Activated naive CD4-positive, alpha-beta T cell treated with anti-CD3 and anti-CD28 coated beads, Interleukin-2, amount 50 U/mL, for 24 hours (primary cell): ENCODE measurements at regions not wholly inside any gene's neighbourhood (a gene's known extent, or its start where the extent isn't known, plus 50 kb on each side); places are given as distances from the start of the nearest gene placed in this dataset.

Experiments used
- H3K27ac Mint-ChIP-seq: one replicate; pipeline ENCODE4 v1.8.0; 2021; ENCODE audit warnings: mild to moderate bottlenecking, mixed read lengths
- H3K27me3 Mint-ChIP-seq: one replicate; pipeline ENCODE4 v1.8.0; 2021; ENCODE audit warnings: mixed read lengths
- H3K36me3 Mint-ChIP-seq: one replicate; pipeline ENCODE4 v1.8.0; 2021; ENCODE audit warnings: mixed read lengths
- H3K4me1 Mint-ChIP-seq: one replicate; pipeline ENCODE4 v1.8.0; 2021; ENCODE audit warnings: mixed read lengths
- H3K4me3 Mint-ChIP-seq: one replicate; pipeline ENCODE4 v1.8.0; 2021; ENCODE audit warnings: mild to moderate bottlenecking, mixed read lengths
- H3K9me3 Mint-ChIP-seq: one replicate; pipeline ENCODE4 v1.8.0; 2021; ENCODE audit warnings: mixed read lengths

DNA sequence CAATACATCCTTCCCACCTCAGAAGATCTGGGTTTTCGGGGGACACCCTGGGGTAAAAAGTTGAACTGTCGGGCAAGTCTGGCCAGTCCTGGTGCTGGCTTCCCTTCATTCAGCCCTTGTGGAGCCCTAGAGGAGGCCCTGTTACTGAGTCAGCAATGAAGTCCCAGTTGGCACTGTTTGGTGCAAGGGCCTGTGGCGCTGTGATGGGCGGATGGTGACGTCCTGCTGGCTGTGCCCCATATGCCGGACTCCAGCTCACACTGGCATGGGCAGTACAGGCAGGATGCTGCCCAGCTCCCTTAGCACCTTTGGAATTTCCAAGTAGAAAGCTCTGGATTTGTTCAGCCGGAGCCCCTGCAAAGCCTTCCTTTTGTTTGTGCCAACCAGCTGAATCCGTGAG lies 186.2 kb upstream of the PMEPA1 start:
- no peak overlapping the region for H3K27ac Mint-ChIP-seq
- H3K27me3 Mint-ChIP-seq: no peaks in the 10 kb centered on the region
- H3K9me3 Mint-ChIP-seq: no peaks in the 10 kb centered on the region
- H3K4me3 Mint-ChIP-seq: no peak overlapping the region
- no peaks in the 10 kb centered on the region for H3K4me1 Mint-ChIP-seq
- H3K36me3 Mint-ChIP-seq: no peaks in the 10 kb centered on the region

DNA sequence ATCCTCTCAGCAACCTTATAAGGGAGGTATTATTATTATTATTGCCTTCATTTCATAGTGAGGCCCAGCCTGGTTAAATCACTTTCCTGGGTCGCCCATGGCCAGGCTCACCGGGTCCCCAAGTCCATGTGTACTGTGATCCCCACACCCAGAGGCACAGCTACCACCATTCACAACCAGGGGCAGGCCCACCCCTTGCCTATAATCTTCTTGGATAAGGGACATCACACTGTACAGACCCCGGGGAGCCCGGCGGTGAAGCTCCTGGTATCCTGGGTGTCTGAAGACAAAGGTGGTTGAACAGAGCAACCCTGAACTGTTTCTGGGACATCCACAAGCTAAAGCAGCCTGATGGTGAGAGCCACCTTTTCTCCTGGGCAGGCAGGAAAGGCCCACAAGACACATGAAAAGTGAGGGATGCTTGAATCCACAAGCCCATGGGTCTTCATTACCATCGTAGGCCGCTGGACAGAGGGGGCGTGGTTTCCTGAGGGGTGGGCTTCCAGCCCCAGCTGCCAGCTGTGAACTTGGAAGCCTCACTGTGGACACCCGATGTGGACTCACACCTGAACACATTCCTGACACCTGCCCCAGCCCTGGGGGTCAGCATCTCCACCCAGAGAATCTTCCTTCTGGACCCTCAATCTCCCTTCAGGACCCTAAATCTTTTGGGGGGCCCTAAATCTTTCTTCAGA lies 185.5 kb upstream of the PMEPA1 start:
- no peaks in the 10 kb centered on the region for H3K27me3 Mint-ChIP-seq
- no peak overlapping the region for H3K27ac Mint-ChIP-seq
- no peaks in the 10 kb centered on the region for H3K4me1 Mint-ChIP-seq
- H3K36me3 Mint-ChIP-seq: no peaks in the 10 kb centered on the region
- no peaks in the 10 kb centered on the region for H3K9me3 Mint-ChIP-seq
- H3K4me3 Mint-ChIP-seq: no peak overlapping the region

DNA sequence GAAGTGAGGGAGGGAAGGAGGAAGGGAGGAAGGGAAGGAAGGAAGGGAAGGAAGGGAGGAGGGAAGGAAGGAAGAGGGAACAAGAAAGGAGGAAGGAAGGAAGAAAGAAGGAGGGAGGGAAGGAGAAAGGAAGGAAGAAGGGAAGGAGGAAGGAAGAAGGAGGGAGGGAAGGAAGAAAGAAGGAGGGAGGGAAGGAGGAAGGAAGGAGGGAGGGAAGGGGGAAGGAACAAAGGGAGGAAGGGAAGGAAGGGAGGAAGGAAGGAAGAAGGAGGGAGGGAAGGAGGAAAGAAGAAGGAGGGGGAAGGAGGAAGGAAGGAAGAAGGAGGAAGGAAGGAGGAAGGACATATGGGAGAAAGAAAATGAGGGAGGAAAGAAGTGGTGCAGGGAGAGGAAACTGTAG lies 184.7 kb upstream of the PMEPA1 start:
- Mint-ChIP-seq H3K9me3 (no peaks in the 10 kb centered on the region), H3K36me3 (no peaks in the 10 kb centered on the region), H3K27me3 (no peaks in the 10 kb centered on the region), H3K4me1 (no peaks in the 10 kb centered on the region), H3K27ac (no peak overlapping the region), H3K4me3 (no peak overlapping the region)

DNA sequence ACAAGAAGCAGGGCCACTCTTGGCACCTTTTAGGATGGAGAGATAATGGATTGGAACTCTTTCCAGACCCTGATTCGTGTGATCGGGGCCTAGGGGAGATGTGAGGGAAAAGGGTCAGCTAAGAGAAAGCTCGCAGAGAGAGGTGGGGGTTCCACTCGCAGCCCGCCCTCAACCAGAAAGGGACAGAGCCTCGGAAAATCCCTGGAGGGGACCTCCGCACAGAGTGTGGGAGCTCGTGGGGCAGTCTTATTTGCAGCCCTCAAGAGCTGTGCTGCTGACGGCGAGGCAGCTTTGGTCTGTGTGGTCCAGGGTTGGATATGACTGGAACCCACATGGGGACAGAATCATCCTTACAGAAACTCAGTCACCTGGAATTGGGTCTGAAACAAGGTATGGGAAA lies 184.3 kb upstream of the PMEPA1 start:
- no peaks in the 10 kb centered on the region for H3K9me3 Mint-ChIP-seq
- no peaks in the 10 kb centered on the region for H3K36me3 Mint-ChIP-seq
- H3K27me3 Mint-ChIP-seq: no peaks in the 10 kb centered on the region
- no peak overlapping the region for H3K4me3 Mint-ChIP-seq
- no peaks in the 10 kb centered on the region for H3K4me1 Mint-ChIP-seq
- H3K27ac Mint-ChIP-seq: no peak overlapping the region

DNA sequence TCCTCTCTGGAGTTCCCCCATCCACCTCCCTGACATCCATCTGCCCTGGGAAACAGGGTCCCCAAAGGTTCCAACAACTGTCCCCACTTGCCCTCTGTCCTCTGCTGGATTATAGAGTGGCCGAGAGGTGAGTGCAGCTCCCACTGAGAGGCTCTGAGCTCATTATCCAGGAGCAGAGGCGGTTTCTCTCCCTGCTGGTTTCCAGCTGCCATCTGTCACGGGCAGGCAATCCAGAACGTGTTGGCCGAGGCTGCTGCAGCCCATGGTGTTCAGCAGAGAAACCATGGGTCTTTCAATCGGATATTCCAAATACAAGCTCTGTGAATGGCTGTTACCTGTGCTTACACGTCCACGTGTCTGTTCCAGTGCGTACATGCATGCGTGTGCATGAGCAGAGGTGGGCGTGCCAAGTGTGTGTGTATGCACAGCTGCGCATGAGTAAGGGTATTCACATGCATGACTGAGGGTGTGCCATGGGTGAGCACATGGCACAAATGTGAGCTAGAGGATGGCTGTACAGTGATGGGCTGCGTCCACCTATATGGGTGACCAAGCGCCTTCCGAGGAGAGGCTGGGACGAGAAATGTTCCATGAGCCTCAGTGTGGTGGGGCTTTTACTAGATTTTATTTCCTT lies 183.7 kb upstream of the PMEPA1 start:
- Mint-ChIP-seq H3K27ac (no peak overlapping the region), H3K27me3 (no peaks in the 10 kb centered on the region), H3K4me3 (no peak overlapping the region), H3K36me3 (no peaks in the 10 kb centered on the region), H3K9me3 (no peaks in the 10 kb centered on the region), H3K4me1 (no peaks in the 10 kb centered on the region)

DNA sequence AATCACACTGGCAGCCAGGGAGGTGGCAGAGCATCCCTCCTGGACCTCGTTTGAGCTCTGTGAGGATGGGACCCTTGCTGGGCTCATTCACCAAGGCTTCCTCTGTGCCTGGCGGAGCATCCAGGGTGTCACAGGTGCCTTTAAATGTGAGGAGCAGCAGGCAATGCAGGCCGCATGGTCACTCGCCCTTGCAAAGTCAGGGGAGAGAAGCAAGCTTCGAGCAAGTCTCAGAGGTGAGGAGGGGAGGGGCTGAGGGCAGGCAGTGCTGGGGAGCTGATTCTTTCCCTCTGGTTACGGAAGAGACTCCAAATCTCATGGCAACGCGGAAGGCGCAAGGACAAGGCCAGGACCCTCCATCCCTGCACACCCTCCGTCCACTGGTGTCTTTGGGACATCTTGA lies 182.7 kb upstream of the PMEPA1 start:
- H3K27ac Mint-ChIP-seq: no peak overlapping the region
- no peaks in the 10 kb centered on the region for H3K36me3 Mint-ChIP-seq
- H3K4me3 Mint-ChIP-seq: no peak overlapping the region
- peaks cover 7% of the 10 kb centered on the region for H3K9me3 Mint-ChIP-seq
- no peaks in the 10 kb centered on the region for H3K4me1 Mint-ChIP-seq
- no peaks in the 10 kb centered on the region for H3K27me3 Mint-ChIP-seq

DNA sequence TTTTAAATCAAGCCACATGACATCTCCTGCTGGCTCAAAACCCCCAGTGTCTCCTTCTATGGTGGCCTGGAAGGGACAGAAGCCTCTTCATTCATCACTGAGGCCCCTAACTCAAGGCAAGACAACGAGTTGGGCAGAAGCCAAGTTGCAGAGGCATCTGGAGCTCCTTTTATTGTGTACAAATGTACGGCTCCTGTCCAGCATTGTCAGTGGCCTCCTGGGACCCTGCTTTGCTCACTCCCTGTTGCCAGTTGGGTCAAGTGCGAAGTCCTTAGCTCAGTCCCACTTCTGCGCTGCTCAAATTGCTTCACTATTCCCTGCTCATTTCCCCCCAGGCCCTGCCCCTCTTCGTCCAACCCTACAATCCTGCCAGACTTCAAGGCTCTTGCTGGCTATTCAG lies 181.2 kb upstream of the PMEPA1 start:
- Mint-ChIP-seq H3K27me3 (no peaks in the 10 kb centered on the region), H3K4me1 (no peaks in the 10 kb centered on the region), H3K27ac (no peak overlapping the region)

DNA sequence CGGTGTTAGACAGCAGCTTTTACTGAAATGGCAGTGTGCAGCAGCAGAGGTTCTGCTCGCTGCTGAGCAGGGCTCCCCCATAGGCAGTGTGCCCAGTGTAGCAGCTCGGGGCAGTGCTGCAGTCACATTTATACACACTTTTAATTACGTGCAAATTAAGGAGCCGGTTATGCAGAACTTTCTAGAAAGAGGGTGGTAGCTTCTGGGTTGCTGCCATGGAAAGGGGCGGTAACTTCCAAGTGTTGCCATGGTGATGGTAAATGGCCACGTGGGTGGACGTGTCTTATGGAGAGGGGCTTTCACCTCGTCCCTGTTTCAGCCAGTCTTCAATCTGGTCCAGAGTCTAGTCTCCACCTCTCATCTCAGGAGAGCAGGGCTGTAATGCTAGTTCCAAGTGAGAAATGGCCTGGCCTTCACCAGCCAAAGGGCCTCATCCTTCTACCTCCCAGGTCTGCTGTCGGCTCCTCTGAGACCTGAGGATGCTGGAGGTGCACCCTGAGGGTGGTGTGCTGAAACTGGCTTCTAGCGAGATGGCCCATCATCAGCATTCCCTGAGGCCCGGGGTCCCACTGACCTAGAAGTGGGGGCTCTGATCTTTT lies 180.5 kb upstream of the PMEPA1 start:
- Mint-ChIP-seq H3K27ac (no peak overlapping the region), H3K4me1 (no peaks in the 10 kb centered on the region), H3K9me3 (peaks cover 8% of the 10 kb centered on the region), H3K4me3 (no peak overlapping the region), H3K36me3 (no peaks in the 10 kb centered on the region), H3K27me3 (no peaks in the 10 kb centered on the region)

More for the DNA sequence above, 181.2 kb upstream of the PMEPA1 start:
- Mint-ChIP-seq H3K36me3 (no peaks in the 10 kb centered on the region), H3K4me3 (no peak overlapping the region), H3K9me3 (peaks cover 8% of the 10 kb centered on the region)

DNA sequence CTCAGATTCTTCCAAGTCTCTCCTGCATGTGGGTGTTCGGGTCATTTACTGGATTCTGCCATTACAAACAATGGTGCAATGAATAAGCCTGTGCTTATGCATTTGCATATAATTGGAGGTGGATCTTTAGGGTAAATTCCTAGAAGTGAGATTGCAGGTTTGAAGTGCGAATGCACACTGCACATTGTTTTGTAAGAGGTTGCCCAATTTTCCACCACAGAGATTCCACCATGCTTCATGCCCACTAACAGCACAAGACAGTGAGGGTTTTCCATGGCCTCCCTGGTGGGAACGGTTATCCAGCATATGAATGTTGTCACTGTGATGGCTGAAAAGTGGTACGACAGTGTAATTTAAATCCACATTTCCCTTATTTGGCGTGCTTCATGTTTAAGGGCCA lies 178.8 kb upstream of the PMEPA1 start:
- no peaks in the 10 kb centered on the region for H3K27me3 Mint-ChIP-seq
- H3K4me3 Mint-ChIP-seq: no peak overlapping the region
- H3K4me1 Mint-ChIP-seq: no peaks in the 10 kb centered on the region
- H3K9me3 Mint-ChIP-seq: peaks cover 8% of the 10 kb centered on the region
- H3K27ac Mint-ChIP-seq: no peak overlapping the region
- no peaks in the 10 kb centered on the region for H3K36me3 Mint-ChIP-seq

DNA sequence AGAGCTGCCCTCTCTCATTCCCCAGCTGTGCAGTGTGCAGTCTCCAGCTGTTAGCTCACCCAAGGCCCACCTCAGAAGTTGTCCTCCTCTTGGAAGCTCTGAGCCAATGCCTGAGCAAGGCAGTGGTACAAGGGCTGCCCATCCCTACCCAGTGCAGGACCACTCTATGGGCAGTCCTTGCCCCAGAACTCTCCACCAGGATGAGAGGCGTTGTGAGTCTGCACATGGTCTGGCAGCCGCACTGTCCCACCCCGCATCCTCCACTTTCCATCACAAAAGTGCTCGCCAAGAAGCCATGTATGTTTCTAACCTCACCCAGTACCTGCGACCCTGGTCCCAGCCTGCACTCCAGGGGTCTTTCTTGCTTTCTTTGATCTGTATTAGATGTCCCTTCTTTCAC lies 175.1 kb upstream of the PMEPA1 start:
- H3K4me3 Mint-ChIP-seq: no peak overlapping the region
- H3K4me1 Mint-ChIP-seq: no peaks in the 10 kb centered on the region
- H3K27me3 Mint-ChIP-seq: no peaks in the 10 kb centered on the region
- no peak overlapping the region for H3K27ac Mint-ChIP-seq
- H3K9me3 Mint-ChIP-seq: peaks cover 8% of the 10 kb centered on the region
- H3K36me3 Mint-ChIP-seq: no peaks in the 10 kb centered on the region

DNA sequence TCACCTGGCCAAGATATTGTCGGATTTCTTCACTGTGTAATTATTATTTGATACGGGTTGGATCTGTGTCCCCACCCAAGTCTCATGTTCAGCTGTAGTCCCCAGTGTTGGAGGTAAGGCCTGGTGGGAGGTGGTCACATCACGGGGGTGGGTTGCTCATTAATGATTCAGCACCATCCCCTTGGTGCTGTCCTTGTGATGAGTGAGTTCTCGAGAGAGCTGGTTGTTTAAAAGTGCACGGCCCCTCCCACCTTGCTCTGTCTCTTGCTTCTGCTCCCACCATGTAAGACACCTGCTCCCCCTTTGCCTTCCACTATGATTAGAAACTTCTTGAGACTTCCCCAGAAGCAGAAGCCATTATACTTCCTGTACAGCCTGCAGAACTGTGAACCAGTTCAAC lies 173.9 kb upstream of the PMEPA1 start:
- no peak overlapping the region for H3K27ac Mint-ChIP-seq
- H3K27me3 Mint-ChIP-seq: no peaks in the 10 kb centered on the region
- H3K9me3 Mint-ChIP-seq: peaks cover 8% of the 10 kb centered on the region
- H3K4me1 Mint-ChIP-seq: no peaks in the 10 kb centered on the region
- H3K36me3 Mint-ChIP-seq: no peaks in the 10 kb centered on the region
- H3K4me3 Mint-ChIP-seq: no peak overlapping the region

DNA sequence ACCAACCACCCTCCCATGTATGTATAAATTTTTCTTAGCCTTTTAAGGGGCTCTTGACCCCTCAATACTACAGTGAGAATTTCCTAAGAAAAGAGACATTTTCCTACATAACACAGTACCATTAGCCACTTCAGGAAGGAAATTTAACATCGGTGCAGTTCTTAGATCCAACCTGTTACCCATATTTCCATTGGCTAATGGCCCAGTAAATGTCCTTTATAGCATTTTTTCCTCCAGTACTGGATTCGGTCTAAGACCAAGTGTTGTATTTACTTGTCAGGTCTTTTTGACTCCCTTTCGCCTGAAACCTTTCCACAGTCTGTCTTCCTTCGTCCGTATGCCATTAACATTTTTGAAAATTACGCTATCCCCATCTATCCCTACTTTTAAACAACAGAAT lies 173.4 kb upstream of the PMEPA1 start:
- H3K36me3 Mint-ChIP-seq: no peaks in the 10 kb centered on the region
- H3K4me1 Mint-ChIP-seq: no peaks in the 10 kb centered on the region
- H3K9me3 Mint-ChIP-seq: peaks cover 8% of the 10 kb centered on the region
- no peaks in the 10 kb centered on the region for H3K27me3 Mint-ChIP-seq
- H3K4me3 Mint-ChIP-seq: no peak overlapping the region
- no peak overlapping the region for H3K27ac Mint-ChIP-seq

DNA sequence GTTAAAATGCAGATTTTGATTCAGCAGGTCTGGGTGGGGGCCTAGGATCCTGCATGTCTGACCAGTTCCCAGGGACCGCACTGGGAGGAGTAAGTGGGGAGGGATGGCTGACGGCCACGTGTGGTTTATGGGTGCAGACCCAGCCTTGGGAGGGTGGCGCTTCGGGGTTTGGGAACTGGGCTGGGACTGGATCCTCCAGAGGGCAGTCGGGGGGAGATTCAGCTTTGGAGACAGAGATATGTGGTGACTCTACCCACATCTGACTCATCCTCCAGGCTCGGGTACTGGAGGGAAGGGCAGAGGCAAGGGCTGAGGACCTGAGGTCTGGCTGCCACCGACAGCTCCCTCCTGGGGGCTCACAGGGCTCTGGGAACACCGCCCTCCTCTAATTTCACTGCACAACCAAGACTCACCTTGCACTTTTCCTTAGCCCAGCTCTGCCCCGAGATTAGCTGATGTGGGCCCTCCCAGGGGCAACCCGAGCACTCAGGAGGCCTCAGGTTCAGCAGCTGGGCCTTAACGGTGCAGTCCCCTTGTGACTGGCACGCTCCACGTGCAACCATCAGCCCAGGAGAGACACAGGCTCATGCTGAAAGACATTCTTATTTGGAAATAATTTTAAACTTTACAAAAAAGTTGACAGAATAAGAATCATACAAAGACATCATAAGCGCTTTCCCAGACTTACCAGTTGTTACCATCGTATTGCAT lies 172.8 kb upstream of the PMEPA1 start:
- Mint-ChIP-seq H3K9me3 (peaks cover 2% of the 10 kb centered on the region), H3K4me3 (no peak overlapping the region), H3K27ac (no peak overlapping the region), H3K4me1 (no peaks in the 10 kb centered on the region), H3K36me3 (no peaks in the 10 kb centered on the region), H3K27me3 (no peaks in the 10 kb centered on the region)

DNA sequence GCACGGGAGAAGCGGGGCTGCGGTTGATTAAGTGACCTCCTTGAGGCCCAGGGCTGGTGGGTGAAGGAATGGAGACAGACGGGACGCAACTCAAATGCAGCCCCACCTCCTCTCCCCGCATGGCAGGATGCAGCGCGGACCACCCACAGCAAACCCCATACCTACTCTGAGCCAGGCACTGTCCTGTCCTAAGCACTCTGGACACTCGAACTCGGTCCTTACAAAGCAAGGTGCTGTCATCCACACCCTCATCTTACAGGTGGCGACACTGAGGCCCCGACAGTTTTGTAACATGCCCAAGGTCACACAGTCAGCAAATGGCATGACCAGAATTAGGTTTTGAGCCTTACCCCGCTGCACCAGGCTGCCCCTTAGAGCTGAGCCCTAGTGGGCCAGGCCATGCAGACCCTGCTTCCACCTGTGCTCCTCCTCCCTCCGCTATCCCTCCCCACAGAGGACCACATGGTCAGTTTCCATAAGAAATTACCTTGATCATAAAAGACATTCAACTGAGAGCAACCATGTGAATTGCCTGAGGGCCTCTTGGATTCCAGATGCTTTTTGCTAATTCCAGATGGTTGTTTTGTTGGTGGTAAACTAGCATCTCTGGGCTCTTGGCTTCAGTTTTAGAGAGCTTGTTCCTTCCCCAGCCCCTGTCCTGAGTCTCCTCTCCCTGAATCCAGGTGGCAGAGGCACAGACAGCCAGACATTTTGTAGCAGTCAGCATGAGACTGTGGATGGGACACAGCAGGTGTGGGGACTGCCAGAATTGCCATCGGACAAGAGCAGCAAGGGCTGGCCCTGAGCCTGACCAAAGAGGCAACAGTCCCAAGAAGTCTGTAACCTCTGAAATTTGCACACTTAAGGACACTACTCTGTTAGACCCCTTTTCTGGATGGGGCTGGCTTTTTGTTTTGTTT lies 171.9 kb upstream of the PMEPA1 start:
- Mint-ChIP-seq H3K27ac (no peak overlapping the region), H3K27me3 (no peaks in the 10 kb centered on the region), H3K4me3 (no peak overlapping the region), H3K36me3 (no peaks in the 10 kb centered on the region), H3K4me1 (no peaks in the 10 kb centered on the region), H3K9me3 (no peaks in the 10 kb centered on the region)

DNA sequence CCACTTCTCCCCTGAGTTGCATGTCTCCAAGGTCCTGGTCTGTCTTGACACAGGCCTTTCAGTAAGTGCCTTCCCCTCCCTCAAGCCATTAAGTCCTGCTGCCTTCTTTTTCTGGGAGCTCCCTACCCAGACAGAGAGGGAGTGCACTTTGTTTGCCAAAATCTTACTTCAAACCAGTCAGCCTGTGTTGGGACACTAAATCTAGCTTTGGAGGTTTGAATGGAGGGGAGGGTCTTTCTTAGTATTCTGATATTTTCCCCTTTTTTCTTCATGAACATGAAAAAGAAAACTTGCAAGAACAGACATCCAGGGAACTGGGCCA lies 170.7 kb upstream of the PMEPA1 start:
- H3K27ac Mint-ChIP-seq: no peak overlapping the region
- H3K36me3 Mint-ChIP-seq: no peaks in the 10 kb centered on the region
- H3K9me3 Mint-ChIP-seq: no peaks in the 10 kb centered on the region
- no peak overlapping the region for H3K4me3 Mint-ChIP-seq
- no peaks in the 10 kb centered on the region for H3K4me1 Mint-ChIP-seq
- H3K27me3 Mint-ChIP-seq: no peaks in the 10 kb centered on the region
